Osteocyte (in vitro differentiated cells): ENCODE measurements at regions not wholly inside any gene's neighbourhood (a gene's known extent, or its start where the extent isn't known, plus 50 kb on each side); places are given as distances from the start of the nearest gene placed in this dataset.

Source experiments
- DNase-seq: peaks from one replicate; pipeline ENCODE4 v3.0.0; 2021; ENCODE audit warnings: mixed read lengths; ENCODE audit not compliant: unreplicated experiment; ENCODE audit errors: extremely low spot score
- H3K27ac Mint-ChIP-seq: one replicate; pipeline ENCODE4 v1.8.0; 2021; ENCODE audit warnings: mild to moderate bottlenecking, mixed read lengths; ENCODE audit not compliant: unreplicated experiment
- H3K27me3 Mint-ChIP-seq: one replicate; pipeline ENCODE4 v1.8.0; 2021; ENCODE audit warnings: mixed read lengths; ENCODE audit not compliant: unreplicated experiment
- H3K36me3 Mint-ChIP-seq: one replicate; pipeline ENCODE4 v1.8.0; 2021; ENCODE audit warnings: mixed read lengths; ENCODE audit not compliant: unreplicated experiment
- H3K4me1 Mint-ChIP-seq: one replicate; pipeline ENCODE4 v1.8.0; 2021; ENCODE audit warnings: mixed read lengths; ENCODE audit not compliant: unreplicated experiment
- H3K4me3 Mint-ChIP-seq: one replicate; pipeline ENCODE4 v1.8.0; 2021; ENCODE audit warnings: mild to moderate bottlenecking, moderate library complexity, mixed read lengths; ENCODE audit not compliant: unreplicated experiment
- H3K9me3 Mint-ChIP-seq: one replicate; pipeline ENCODE4 v1.8.0; 2021; ENCODE audit warnings: mixed read lengths; ENCODE audit not compliant: unreplicated experiment
- TF ChIP-seq, protein P1 (sequence below): fragments of 200-600 bp; sonication (generic); IDR thresholded peaks from 2 replicates; pipeline ENCODE4 v1.5.0; 2021; ENCODE audit warnings: antibody characterized with exemption, mild to moderate bottlenecking, moderate library complexity

DNA sequence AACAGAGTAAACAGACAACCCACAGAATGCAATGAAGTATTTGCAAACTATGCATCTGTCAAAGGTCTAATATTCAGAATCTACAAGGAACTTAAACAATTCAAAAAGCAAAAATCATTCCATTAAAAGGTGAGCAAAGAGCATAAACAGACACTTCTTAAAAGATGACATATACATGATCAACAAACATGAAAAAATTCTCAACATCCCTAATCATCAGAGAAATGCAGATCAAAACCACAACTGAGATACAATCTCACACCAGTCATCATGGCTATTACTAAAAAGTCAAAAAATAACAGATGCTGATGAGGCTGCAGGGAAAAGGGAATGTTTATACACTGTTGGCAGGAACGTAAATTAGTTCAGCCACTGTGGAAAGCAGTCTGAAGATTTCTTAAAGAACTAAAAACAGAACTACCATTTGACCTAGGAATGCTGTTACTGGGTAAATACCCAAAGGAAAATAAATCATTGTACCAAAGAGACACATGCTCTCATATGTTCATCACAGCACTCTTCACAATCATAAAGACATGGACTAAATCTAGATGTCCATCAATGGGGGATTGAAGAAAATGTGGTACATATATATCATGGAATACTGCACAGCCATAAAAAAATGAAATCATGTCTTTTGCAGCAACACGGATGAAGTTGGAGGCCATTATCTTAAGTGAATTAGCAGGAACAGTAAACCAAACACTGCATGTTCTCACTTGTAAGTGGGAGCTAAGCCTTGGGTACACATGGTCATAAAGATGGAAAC is 393.3 kb upstream of the CBLB start:
- Mint-ChIP-seq H3K36me3 (no peaks in the 10 kb centered on the region), H3K9me3 (peaks cover 4% of the 10 kb centered on the region), H3K27ac (no peak overlapping the region), H3K4me3 (no peak overlapping the region), H3K27me3 (no peaks in the 10 kb centered on the region), H3K4me1 (peaks cover 18% of the 10 kb centered on the region)
- TF ChIP-seq, protein P1, sequence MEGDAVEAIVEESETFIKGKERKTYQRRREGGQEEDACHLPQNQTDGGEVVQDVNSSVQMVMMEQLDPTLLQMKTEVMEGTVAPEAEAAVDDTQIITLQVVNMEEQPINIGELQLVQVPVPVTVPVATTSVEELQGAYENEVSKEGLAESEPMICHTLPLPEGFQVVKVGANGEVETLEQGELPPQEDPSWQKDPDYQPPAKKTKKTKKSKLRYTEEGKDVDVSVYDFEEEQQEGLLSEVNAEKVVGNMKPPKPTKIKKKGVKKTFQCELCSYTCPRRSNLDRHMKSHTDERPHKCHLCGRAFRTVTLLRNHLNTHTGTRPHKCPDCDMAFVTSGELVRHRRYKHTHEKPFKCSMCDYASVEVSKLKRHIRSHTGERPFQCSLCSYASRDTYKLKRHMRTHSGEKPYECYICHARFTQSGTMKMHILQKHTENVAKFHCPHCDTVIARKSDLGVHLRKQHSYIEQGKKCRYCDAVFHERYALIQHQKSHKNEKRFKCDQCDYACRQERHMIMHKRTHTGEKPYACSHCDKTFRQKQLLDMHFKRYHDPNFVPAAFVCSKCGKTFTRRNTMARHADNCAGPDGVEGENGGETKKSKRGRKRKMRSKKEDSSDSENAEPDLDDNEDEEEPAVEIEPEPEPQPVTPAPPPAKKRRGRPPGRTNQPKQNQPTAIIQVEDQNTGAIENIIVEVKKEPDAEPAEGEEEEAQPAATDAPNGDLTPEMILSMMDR, result no peak
- no peak for DNase-seq

DNA sequence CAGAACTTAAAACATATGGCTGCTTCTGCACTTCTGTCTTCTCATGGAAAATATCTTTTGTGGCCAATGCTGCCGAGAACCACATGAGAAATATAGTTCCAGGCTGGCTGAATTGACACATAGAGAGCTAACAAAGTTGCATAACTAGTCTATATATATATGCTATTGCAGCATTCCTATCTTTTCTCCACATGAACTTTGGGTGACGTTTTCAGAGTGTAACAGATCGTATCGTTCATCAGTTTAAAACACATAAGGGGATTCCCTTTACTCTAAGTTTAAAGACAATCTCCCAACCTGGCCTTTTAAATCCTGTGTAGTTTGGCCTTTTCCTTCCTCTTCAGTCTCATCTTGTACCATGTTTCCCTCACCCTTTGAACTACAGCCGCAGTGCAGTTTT is 394.2 kb upstream of the CBLB start:
- H3K36me3 Mint-ChIP-seq, result no peaks in the 10 kb centered on the region
- no peaks in the 10 kb centered on the region for H3K27me3 Mint-ChIP-seq
- DNase-seq, result no peak
- peaks cover 4% of the 10 kb centered on the region for H3K9me3 Mint-ChIP-seq
- H3K4me1 Mint-ChIP-seq, result peaks cover 18% of the 10 kb centered on the region
- H3K4me3 Mint-ChIP-seq, result no peak overlapping the region
- TF ChIP-seq, protein P1, result no peak
- H3K27ac Mint-ChIP-seq, result no peak overlapping the region

DNA sequence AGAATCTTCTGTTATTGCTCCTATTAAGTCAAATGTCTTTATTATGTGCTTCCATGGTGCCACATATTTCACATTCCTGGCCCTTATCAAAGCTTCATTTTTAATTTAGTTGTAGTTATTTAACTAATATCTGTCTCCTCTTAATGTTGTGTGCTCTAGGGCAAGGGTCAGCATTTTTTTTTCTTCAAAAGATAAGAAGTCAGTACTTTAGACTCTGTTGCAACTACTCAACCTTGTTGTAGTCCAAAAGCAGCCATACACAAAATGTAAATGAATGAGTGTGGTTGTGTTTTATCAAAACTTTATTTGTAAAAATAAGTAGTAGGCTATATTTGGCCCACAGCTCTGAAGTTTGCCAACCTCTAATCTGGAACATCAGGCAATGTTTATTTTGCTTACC is 394.7 kb upstream of the CBLB start:
- Mint-ChIP-seq H3K4me1 (peaks cover 18% of the 10 kb centered on the region), H3K9me3 (peaks cover 4% of the 10 kb centered on the region), H3K4me3 (no peak overlapping the region), H3K36me3 (no peaks in the 10 kb centered on the region), H3K27ac (no peak overlapping the region), H3K27me3 (no peaks in the 10 kb centered on the region)
- no peak for DNase-seq
- TF ChIP-seq, protein P1, result no peak

DNA sequence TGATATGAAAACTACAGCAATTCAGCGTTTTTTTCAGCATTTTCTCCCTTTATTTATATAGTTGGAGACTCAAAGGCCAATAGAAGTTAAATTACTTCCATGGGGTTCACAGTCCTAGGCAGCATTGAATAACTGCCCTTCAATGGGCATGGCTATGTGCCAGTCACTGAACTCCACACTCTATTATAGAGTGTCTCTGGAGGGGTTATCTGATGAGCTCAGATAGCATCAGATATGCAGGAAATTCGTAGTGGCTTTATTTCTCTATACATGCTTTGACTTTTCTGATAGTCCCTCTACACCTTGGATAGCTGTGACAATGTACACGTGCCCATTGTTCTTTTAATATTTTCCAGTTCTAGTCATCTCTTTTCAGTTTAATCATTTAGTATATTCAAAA is 396.9 kb upstream of the CBLB start:
- no peaks in the 10 kb centered on the region for H3K36me3 Mint-ChIP-seq
- H3K27ac Mint-ChIP-seq, result no peak overlapping the region
- TF ChIP-seq, protein P1, result no peak
- H3K4me3 Mint-ChIP-seq, result no peak overlapping the region
- peaks cover 18% of the 10 kb centered on the region for H3K4me1 Mint-ChIP-seq
- no peak for DNase-seq
- peaks cover 4% of the 10 kb centered on the region for H3K9me3 Mint-ChIP-seq
- no peaks in the 10 kb centered on the region for H3K27me3 Mint-ChIP-seq

DNA sequence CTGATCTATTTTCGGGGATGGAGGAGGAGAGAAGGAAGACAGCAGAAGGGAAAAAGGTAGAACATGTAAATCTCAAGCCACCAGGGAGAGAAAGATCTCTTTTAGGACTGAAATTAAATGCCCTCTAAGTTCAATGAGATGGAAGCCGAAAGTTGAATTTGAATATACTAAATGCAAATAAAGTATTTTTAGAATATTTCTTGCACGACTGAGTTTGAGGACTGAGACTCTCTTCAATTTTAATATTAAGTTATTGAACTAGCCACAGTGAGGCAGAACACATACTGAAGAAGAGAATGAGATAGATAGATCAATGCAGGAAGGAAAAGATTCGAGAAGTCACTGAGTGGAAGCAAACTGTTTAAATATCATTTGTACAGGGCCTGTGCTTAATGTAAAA is 399.9 kb upstream of the CBLB start:
- TF ChIP-seq, protein P1, result no peak
- Mint-ChIP-seq H3K4me3 (no peak overlapping the region), H3K9me3 (no peaks in the 10 kb centered on the region), H3K36me3 (no peaks in the 10 kb centered on the region), H3K27me3 (no peaks in the 10 kb centered on the region), H3K27ac (no peak overlapping the region), H3K4me1 (no peaks in the 10 kb centered on the region)
- DNase-seq, result no peak
